ENCODE measurements at regions not wholly inside any gene's neighbourhood (a gene's known extent, or its start where the extent isn't known, plus 50 kb on each side); places are given as distances from the start of the nearest gene placed in this dataset.
"Not testable (repeated sequence)": the region's sequence is repeated elsewhere in the genome, so short reads cannot be mapped to it uniquely, and the experiment has no call there.

DNA sequence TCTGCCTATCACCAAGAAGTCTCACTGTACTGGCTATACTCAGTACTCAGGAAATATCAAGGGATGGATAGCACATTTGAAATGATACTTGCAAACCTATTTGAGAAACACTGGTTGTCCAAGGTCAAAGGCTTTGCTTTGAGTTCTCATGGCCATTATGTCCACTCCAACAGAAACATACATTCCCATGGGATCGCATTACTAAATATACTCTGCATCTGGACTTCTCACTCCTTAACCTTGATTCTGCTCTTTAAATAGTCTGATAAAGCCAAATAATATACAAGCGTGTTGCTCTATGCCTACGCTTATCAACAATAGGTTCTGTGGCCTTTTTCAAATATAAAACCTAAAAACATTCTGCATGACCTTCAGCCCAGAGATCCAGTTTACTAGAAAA, 1054.8 kb downstream of the MRPL39 start:
- Mint-ChIP-seq H3K4me3 (no peak overlapping the region), H3K9me3 (peaks cover 44% of the 10 kb centered on the region), H3K36me3 (no peaks in the 10 kb centered on the region), H3K4me1 (no peaks in the 10 kb centered on the region), H3K27me3 (ENCODE audit: low read depth) (no peaks in the 10 kb centered on the region), H3K27ac (no peak overlapping the region)
- DNase-seq (ENCODE audit: low spot score in 2 of 2, unreplicated experiment in 2 of 2) = no peak
- no peak for TF ChIP-seq CTCF (IDR thresholded peaks at IDR 0.05; ENCODE audit: unreplicated experiment)

GRCh38 chr21:24545807-24546361, 1061.4 kb downstream of the MRPL39 start:
- no peaks in the 10 kb centered on the region for H3K27me3 Mint-ChIP-seq (ENCODE audit: low read depth)
- peaks cover 45% of the 10 kb centered on the region for H3K9me3 Mint-ChIP-seq

DNA sequence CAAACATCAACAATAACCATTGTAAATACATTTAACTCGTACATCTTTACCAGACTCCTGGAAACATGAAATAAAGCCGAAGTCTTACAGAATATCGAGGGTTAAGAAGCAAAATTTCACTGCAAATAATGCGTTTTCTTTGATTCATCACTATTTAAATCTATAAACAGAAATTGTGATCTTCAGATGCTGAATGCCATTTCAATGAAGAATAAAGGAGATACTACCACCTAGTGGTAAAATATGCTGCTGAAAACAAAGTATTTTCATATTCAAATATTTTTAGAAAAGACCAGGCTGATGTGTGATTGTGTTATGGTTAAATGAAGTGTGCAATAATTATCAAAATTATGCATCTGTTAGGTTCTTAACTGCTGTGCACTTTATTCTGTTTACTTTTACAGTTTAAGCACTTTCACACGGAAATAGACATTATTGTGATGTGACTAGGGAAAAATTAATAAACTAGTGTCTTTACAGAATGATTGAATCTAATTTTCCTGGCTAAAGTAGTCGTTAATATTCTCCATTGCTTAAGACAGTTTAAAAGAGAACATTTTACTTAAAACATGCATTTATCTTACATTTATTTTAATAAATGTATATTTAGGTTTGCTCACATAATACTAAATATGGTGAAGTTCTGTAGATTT, 1093.1 kb downstream of the MRPL39 start:
- DNase-seq (ENCODE audit: low spot score in 2 of 2, unreplicated experiment in 2 of 2) = no peak
- H3K36me3 Mint-ChIP-seq = no peaks in the 10 kb centered on the region
- H3K4me3 Mint-ChIP-seq = no peak overlapping the region
- H3K27me3 Mint-ChIP-seq (ENCODE audit: low read depth) = no peaks in the 10 kb centered on the region
- H3K27ac Mint-ChIP-seq = no peak overlapping the region
- H3K9me3 Mint-ChIP-seq = peaks cover 9% of the 10 kb centered on the region
- no peaks in the 10 kb centered on the region for H3K4me1 Mint-ChIP-seq
- TF ChIP-seq CTCF (IDR thresholded peaks at IDR 0.05; ENCODE audit: unreplicated experiment) = peak; percentile 31

More at GRCh38 chr21:24545807-24546361, 1061.4 kb downstream of the MRPL39 start:
- no peak overlapping the region for H3K27ac Mint-ChIP-seq
- no peak for DNase-seq (ENCODE audit: low spot score in 2 of 2, unreplicated experiment in 2 of 2)
- H3K4me3 Mint-ChIP-seq = no peak overlapping the region
- no peaks in the 10 kb centered on the region for H3K4me1 Mint-ChIP-seq
- TF ChIP-seq CTCF (IDR thresholded peaks at IDR 0.05; ENCODE audit: unreplicated experiment) = no peak
- no peaks in the 10 kb centered on the region for H3K36me3 Mint-ChIP-seq

DNA sequence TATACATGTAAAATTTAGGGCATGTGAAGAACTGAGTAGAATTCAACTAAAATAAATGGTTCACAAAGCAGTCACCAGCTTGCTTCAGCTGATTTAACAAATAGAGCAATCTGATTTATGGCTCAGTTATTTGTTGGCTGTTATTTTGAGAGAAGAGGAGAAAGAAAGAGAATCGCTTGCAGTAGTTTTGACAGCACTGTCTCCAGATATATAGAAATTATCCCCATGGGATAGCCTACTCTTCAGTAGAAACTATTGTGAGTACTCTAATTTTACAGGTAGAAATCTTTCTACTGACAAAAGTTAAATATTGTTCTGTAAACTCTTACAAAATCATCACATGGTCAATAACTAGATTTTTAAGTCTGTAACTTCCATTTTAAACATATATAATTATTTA, 1098.2 kb downstream of the MRPL39 start:
- Mint-ChIP-seq H3K9me3 (peaks cover 33% of the 10 kb centered on the region), H3K27ac (no peak overlapping the region), H3K4me3 (no peak overlapping the region), H3K27me3 (ENCODE audit: low read depth) (no peaks in the 10 kb centered on the region), H3K4me1 (no peaks in the 10 kb centered on the region), H3K36me3 (no peaks in the 10 kb centered on the region)
- no peak for DNase-seq (ENCODE audit: low spot score in 2 of 2, unreplicated experiment in 2 of 2)
- no peak for TF ChIP-seq CTCF (IDR thresholded peaks at IDR 0.05; ENCODE audit: unreplicated experiment)

- no peak for DNase-seq (ENCODE audit: low spot score in 2 of 2, unreplicated experiment in 2 of 2)
- TF ChIP-seq CTCF (IDR thresholded peaks at IDR 0.05; ENCODE audit: unreplicated experiment) = no peak
- Mint-ChIP-seq H3K4me1 (no peaks in the 10 kb centered on the region), H3K4me3 (no peak overlapping the region), H3K27ac (no peak overlapping the region), H3K27me3 (ENCODE audit: low read depth) (no peaks in the 10 kb centered on the region), H3K36me3 (no peaks in the 10 kb centered on the region), H3K9me3 (peaks cover 24% of the 10 kb centered on the region)
Observed at GRCh38 chr21:24486973-24487372, 1120.3 kb downstream of the MRPL39 start.

DNA sequence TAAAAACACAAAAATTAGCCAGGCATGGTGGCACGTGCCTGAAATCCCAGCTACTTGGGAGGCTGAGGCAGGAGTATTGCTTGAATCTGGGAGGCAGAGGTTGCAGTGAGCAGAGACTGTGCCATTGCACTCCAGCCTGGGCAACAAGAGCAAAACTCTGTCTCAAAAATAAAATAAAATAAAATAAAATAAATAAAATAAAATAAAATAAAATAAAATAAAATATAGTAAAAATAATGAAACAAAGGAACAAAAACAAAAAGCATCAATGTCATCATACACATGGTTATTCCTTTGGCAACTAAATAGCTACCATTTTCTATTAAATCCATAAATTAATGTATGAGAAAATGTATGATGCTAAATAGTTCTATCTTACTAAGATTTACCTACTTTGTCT, 1123.9 kb downstream of the MRPL39 start:
- H3K27me3 Mint-ChIP-seq (ENCODE audit: low read depth); H3K4me1 Mint-ChIP-seq; DNase-seq (ENCODE audit: low spot score in 2 of 2, unreplicated experiment in 2 of 2); H3K27ac Mint-ChIP-seq; H3K36me3 Mint-ChIP-seq; H3K4me3 Mint-ChIP-seq: not testable (repeated sequence)
- peaks cover 18% of the 10 kb centered on the region for H3K9me3 Mint-ChIP-seq

Data from mesothelial cell of epicardium (in vitro differentiated cells).